WTC11 (cell line): ENCODE measurements at regions not wholly inside any gene's neighbourhood (a gene's known extent, or its start where the extent isn't known, plus 50 kb on each side); places are given as distances from the start of the nearest gene placed in this dataset.

Source experiments
- ATAC-seq: fragments of 200-7000 bp; cut with Tn5 transposase; 2 replicates; pipeline ENCODE4 v1.10.0; 2021; ENCODE audit warnings: mild to moderate bottlenecking, moderate library complexity
- CTCF ChIA-PET: fragments of 300-600 bp; sonication (Branson Sonifier 250); formaldehyde crosslinking; loops from one replicate; lab custom pipeline; 2021; ENCODE audit warnings: antibody characterized with exemption; lab: Charles Lee
- POLR2A ChIA-PET: fragments of 350-600 bp; sonication (Branson Sonifier 250); formaldehyde crosslinking; loops from one replicate; lab custom pipeline; 2021; ENCODE audit warnings: antibody characterized with exemption; lab: Charles Lee
- DNase-seq: peaks from one replicate; pipeline ENCODE4 v3.0.0; 2021; ENCODE audit warnings: low spot score
- H3K27ac Mint-ChIP-seq: 2 replicates; pipeline ENCODE4 v1.8.0; 2021; ENCODE audit warnings: mixed read lengths
- H3K27me3 Mint-ChIP-seq: 2 replicates; pipeline ENCODE4 v1.8.0; 2021; ENCODE audit warnings: low read depth, mild to moderate bottlenecking, moderate library complexity, mixed read lengths
- H3K36me3 Mint-ChIP-seq: 2 replicates; pipeline ENCODE4 v1.8.0; 2021; ENCODE audit warnings: mixed read lengths
- H3K4me1 Mint-ChIP-seq: 2 replicates; pipeline ENCODE4 v1.8.0; 2022; ENCODE audit warnings: mixed read lengths
- H3K4me3 Mint-ChIP-seq: 2 replicates; pipeline ENCODE4 v1.8.0; 2021; ENCODE audit warnings: mild to moderate bottlenecking, moderate library complexity, mixed read lengths
- H3K9me3 Mint-ChIP-seq: 2 replicates; pipeline ENCODE4 v1.8.0; 2021; ENCODE audit warnings: mixed read lengths
- AFF4 ChIP-seq: sonication (generic); formaldehyde crosslinking; IDR thresholded peaks from 2 replicates; pipeline ENCODE4 v1.8.1; 2023; ENCODE audit warnings: mild to moderate bottlenecking, missing genetic modification reagents, borderline replicate concordance
- ATF3 ChIP-seq: sonication (generic); formaldehyde crosslinking; conservative IDR thresholded peaks from 2 replicates; pipeline ENCODE4 v1.8.1; 2022; ENCODE audit warnings: mild to moderate bottlenecking, missing genetic modification reagents
- CTCF ChIP-seq: fragments of 200-600 bp; IDR thresholded peaks from 2 replicates; pipeline ENCODE4 v1.8.0; 2022; ENCODE audit warnings: antibody characterized with exemption
- E2F1 ChIP-seq: sonication (generic); formaldehyde crosslinking; IDR thresholded peaks from 2 replicates; pipeline ENCODE4 v1.8.0; 2022; ENCODE audit warnings: mild to moderate bottlenecking, missing genetic modification reagents
- EMX1 ChIP-seq: fragments of 250-450 bp; sonication (Bioruptor Pico); IDR thresholded peaks from 2 replicates; pipeline ENCODE4 v1.8.0; 2021; ENCODE audit warnings: mild to moderate bottlenecking
- FOXK1 ChIP-seq: sonication (generic); formaldehyde crosslinking; IDR thresholded peaks from 2 replicates; pipeline ENCODE4 v1.8.0; 2022; ENCODE audit warnings: mild to moderate bottlenecking, moderate library complexity, missing genetic modification reagents
- GTF2I ChIP-seq: fragments of 250-450 bp; sonication (Bioruptor Pico); conservative IDR thresholded peaks from 2 replicates; pipeline ENCODE4 v1.4.0; 2021; ENCODE audit warnings: mild to moderate bottlenecking
- IRF1 ChIP-seq: sonication (generic); formaldehyde crosslinking; IDR thresholded peaks from 2 replicates; pipeline ENCODE4 v1.8.0; 2023; ENCODE audit warnings: missing genetic modification reagents
- KAT7 ChIP-seq: sonication (generic); formaldehyde crosslinking; IDR thresholded peaks from 2 replicates; pipeline ENCODE4 v1.8.1; 2023; ENCODE audit warnings: missing genetic modification reagents, mild to moderate bottlenecking, borderline replicate concordance
- MLX ChIP-seq: sonication (generic); formaldehyde crosslinking; IDR thresholded peaks from 2 replicates; pipeline ENCODE4 v1.8.1; 2023; ENCODE audit warnings: mild to moderate bottlenecking, missing genetic modification reagents, moderate library complexity
- MYBL2 ChIP-seq: sonication (generic); formaldehyde crosslinking; IDR thresholded peaks from 2 replicates; pipeline ENCODE4 v1.8.1; 2023; ENCODE audit warnings: mild to moderate bottlenecking, moderate library complexity, missing genetic modification reagents
- NFE2L1 ChIP-seq: sonication (generic); formaldehyde crosslinking; IDR thresholded peaks from 2 replicates; pipeline ENCODE4 v1.8.1; 2023; ENCODE audit warnings: missing genetic modification reagents
- NFYB ChIP-seq: sonication (generic); formaldehyde crosslinking; conservative IDR thresholded peaks from 2 replicates; pipeline ENCODE4 v1.8.0; 2022; ENCODE audit warnings: low read depth, missing genetic modification reagents
- NR1H2 ChIP-seq: sonication (generic); formaldehyde crosslinking; IDR thresholded peaks from 2 replicates; pipeline ENCODE4 v1.9.0; 2021; ENCODE audit warnings: mild to moderate bottlenecking, moderate library complexity, missing genetic modification reagents
- PRDM15 ChIP-seq: sonication (generic); formaldehyde crosslinking; IDR thresholded peaks from 2 replicates; pipeline ENCODE4 v1.8.0; 2022; ENCODE audit warnings: missing genetic modification reagents
- SMAD4 ChIP-seq: sonication (generic); formaldehyde crosslinking; IDR thresholded peaks from 2 replicates; pipeline ENCODE4 v1.8.0; 2022; ENCODE audit warnings: mild to moderate bottlenecking, missing genetic modification reagents
- USF1 ChIP-seq: sonication (generic); formaldehyde crosslinking; IDR thresholded peaks from 2 replicates; pipeline ENCODE4 v1.8.0; 2022; ENCODE audit warnings: mild to moderate bottlenecking, missing genetic modification reagents
- ZNF232 ChIP-seq: sonication (generic); formaldehyde crosslinking; IDR thresholded peaks from 2 replicates; pipeline ENCODE4 v1.8.0; 2022; ENCODE audit warnings: mild to moderate bottlenecking, missing genetic modification reagents
- ZNF425 ChIP-seq: fragments of 250-450 bp; sonication (Bioruptor Pico); conservative IDR thresholded peaks from 2 replicates; pipeline ENCODE4 v1.9.0; 2021; ENCODE audit warnings: mild to moderate bottlenecking

- Mint-ChIP-seq H3K27me3 (no peaks in the 10 kb centered on the region; the same call in 1 of the 2 replicates), H3K4me1 (peaks cover 2% of the 10 kb centered on the region; the same call in 1 of the 2 replicates), H3K9me3 (no peaks in the 10 kb centered on the region), H3K36me3 (no peaks in the 10 kb centered on the region), H3K27ac (no peak overlapping the region)
- ChIA-PET POLR2A (no interaction called here), CTCF (no interaction called here)
- ATAC-seq (no peak), DNase-seq (no peak)
- TF ChIP-seq ZNF425 (no peak), ATF3 (CRISPR knock-in tag) (no peak), MLX (CRISPR knock-in tag) (no peak), SMAD4 (no peak), NFYB (no peak), NR1H2 (CRISPR knock-in tag) (no peak), IRF1 (no peak), EMX1 (CRISPR knock-in tag) (no peak), GTF2I (CRISPR knock-in tag) (no peak), CTCF (no peak), ZNF232 (CRISPR knock-in tag) (no peak)
- TF ChIP-seq, all 79 proteins: peak for 0
- H3K4me3 Mint-ChIP-seq = no peak overlapping the region
Measured at GRCh38 chr1:116205941-116206679, 94.9 kb downstream of the MAB21L3 start.

- H3K27me3 Mint-ChIP-seq = no peaks in the 10 kb centered on the region; the same call in 1 of the 2 replicates
- no peaks in the 10 kb centered on the region for H3K36me3 Mint-ChIP-seq
- DNase-seq = no peak
- no peak overlapping the region for H3K27ac Mint-ChIP-seq
- no peak overlapping the region for H3K4me3 Mint-ChIP-seq
- CTCF ChIA-PET = interaction anchor here (1.5 kb wide), 1 partner anchor 278 kb away, joined by 5 read pairs; no protein-coding TSS in a partner anchor
- peaks cover 4% of the 10 kb centered on the region for H3K9me3 Mint-ChIP-seq
- peaks cover 2% of the 10 kb centered on the region; the same call in 1 of the 2 replicates for H3K4me1 Mint-ChIP-seq
- POLR2A ChIA-PET = no interaction called here
- no peak for ATAC-seq
- TF ChIP-seq NFE2L1 (CRISPR knock-in tag) (no peak), AFF4 (no peak), E2F1 (CRISPR knock-in tag) (no peak), FOXK1 (CRISPR knock-in tag) (no peak), KAT7 (no peak), MYBL2 (CRISPR knock-in tag) (no peak), PRDM15 (CRISPR knock-in tag) (no peak), USF1 (CRISPR knock-in tag) (no peak)
Measured at GRCh38 chr1:116207126-116207735, 96.0 kb downstream of the MAB21L3 start.
